GM23338 (cell line): ENCODE measurements at regions not wholly inside any gene's neighbourhood (a gene's known extent, or its start where the extent isn't known, plus 50 kb on each side); places are given as distances from the start of the nearest gene placed in this dataset.

ENCODE experiments used
- ATAC-seq: fragments of 200-7000 bp; cut with Tn5 transposase; 3 replicates; pipeline ENCODE4 v1.9.1; 2020
- DNase-seq: peaks from one replicate; pipeline ENCODE4 v3.0.0-alpha.2; 2015; ENCODE audit warnings: low spot score
- H2AFZ ChIP-seq: fragments of 200-600 bp; sonication (generic); 2 replicates; pipeline ENCODE4 v1.8.0; 2016; ENCODE audit warnings: antibody characterized with exemption, mild to moderate bottlenecking, moderate library complexity
- H3F3A ChIP-seq: fragments of 200-600 bp; sonication (generic); replicated peaks from 2 replicates; pipeline ENCODE4 v1.8.0; 2017; ENCODE audit warnings: antibody characterized with exemption, mixed run types, low read depth
- H3K27ac ChIP-seq: fragments of 200-600 bp; sonication (generic); 2 replicates; pipeline ENCODE4 v1.6.1; 2016; ENCODE audit warnings: low read depth
- H3K27me3 ChIP-seq: fragments of 200-600 bp; sonication (generic); 2 replicates; pipeline ENCODE4 v1.8.0; 2016; ENCODE audit warnings: mild to moderate bottlenecking, mixed run types, moderate library complexity; ENCODE audit not compliant: insufficient read depth
- H3K36me3 ChIP-seq: fragments of 200-600 bp; sonication (generic); 2 replicates; pipeline ENCODE4 v1.8.0; 2016; ENCODE audit warnings: mild to moderate bottlenecking; ENCODE audit not compliant: insufficient read depth
- H3K4me1 ChIP-seq: fragments of 200-600 bp; sonication (generic); 2 replicates; pipeline ENCODE4 v1.8.0; 2016; ENCODE audit warnings: mild to moderate bottlenecking, moderate library complexity; ENCODE audit not compliant: insufficient read depth
- H3K4me2 ChIP-seq: fragments of 200-600 bp; sonication (generic); 2 replicates; pipeline ENCODE4 v1.7.1; 2017; ENCODE audit warnings: mixed run types
- H3K4me3 ChIP-seq: fragments of 200-600 bp; sonication (generic); 2 replicates; pipeline ENCODE4 v1.6.1; 2016; ENCODE audit warnings: mixed run types
- H3K79me2 ChIP-seq: fragments of 200-600 bp; sonication (generic); replicated peaks from 2 replicates; pipeline ENCODE4 v1.8.0; 2017; ENCODE audit warnings: mild to moderate bottlenecking; ENCODE audit not compliant: insufficient read depth
- H3K9me2 ChIP-seq: fragments of 200-600 bp; sonication (generic); 2 replicates; pipeline ENCODE4 v1.8.0; 2017; ENCODE audit not compliant: insufficient read depth
- H4K20me1 ChIP-seq: fragments of 200-600 bp; sonication (generic); replicated peaks from 2 replicates; pipeline ENCODE4 v1.8.0; 2017; ENCODE audit warnings: mild to moderate bottlenecking; ENCODE audit not compliant: insufficient read depth
- H3K27ac Mint-ChIP-seq: 2 replicates; pipeline ENCODE4 v1.8.0; 2020; ENCODE audit warnings: inconsistent platforms, mild to moderate bottlenecking, moderate library complexity, mixed read lengths
- H3K27me3 Mint-ChIP-seq: 3 replicates; pipeline ENCODE4 v1.8.0; 2022; ENCODE audit warnings: low read depth, mild to moderate bottlenecking, moderate library complexity, mixed read lengths, inconsistent platforms; ENCODE audit not compliant: insufficient read depth, poor library complexity
- H3K36me3 Mint-ChIP-seq: 3 replicates; pipeline ENCODE4 v1.8.0; 2021; ENCODE audit warnings: low read depth, mild to moderate bottlenecking, inconsistent platforms, moderate library complexity, mixed read lengths
- H3K4me1 Mint-ChIP-seq: 3 replicates; pipeline ENCODE4 v1.8.0; 2020; ENCODE audit warnings: mild to moderate bottlenecking, inconsistent platforms, mixed read lengths
- H3K4me3 Mint-ChIP-seq: 3 replicates; pipeline ENCODE4 v1.8.0; 2021; ENCODE audit warnings: moderate library complexity, mild to moderate bottlenecking, inconsistent platforms, mixed read lengths
- H3K9me3 Mint-ChIP-seq: 3 replicates; pipeline ENCODE4 v1.8.0; 2020; ENCODE audit warnings: moderate library complexity, mild to moderate bottlenecking, inconsistent platforms, mixed read lengths
- CTCF ChIP-seq, 2 experiments: fragments of 200-600 bp in 1 of 2; sonication (generic) in 1 of 2; conservative IDR thresholded peaks; 2 replicates each; pipeline versions ENCODE4 v1.5.1 to v1.6.1; 2016 to 2017; ENCODE audit warnings: antibody characterized with exemption in 2 of 2, low read depth in 2 of 2, mild to moderate bottlenecking in 2 of 2, moderate library complexity in 1 of 2
- EZH2 ChIP-seq: fragments of 200-600 bp; sonication (generic); IDR thresholded peaks from one replicate; pipeline ENCODE4 v1.8.0; 2017; ENCODE audit warnings: antibody characterized with exemption, mild to moderate bottlenecking, low read depth; ENCODE audit not compliant: unreplicated experiment
- EZH2phosphoT487 ChIP-seq: fragments of 200-600 bp; sonication (generic); IDR thresholded peaks from one replicate; pipeline ENCODE4 v1.8.1; 2018; ENCODE audit warnings: antibody characterized with exemption; ENCODE audit not compliant: unreplicated experiment
- JUNB ChIP-seq: IDR thresholded peaks from one replicate; pipeline ENCODE4 v1.6.1; 2016; ENCODE audit warnings: antibody characterized with exemption; ENCODE audit not compliant: unreplicated experiment
- POLR2AphosphoS5 ChIP-seq: IDR thresholded peaks from 2 replicates; pipeline ENCODE4 v1.6.1; 2016; ENCODE audit warnings: antibody characterized with exemption, low read depth
- REST ChIP-seq: IDR thresholded peaks from one replicate; pipeline ENCODE4 v1.6.1; 2018; ENCODE audit warnings: antibody characterized with exemption; ENCODE audit not compliant: unreplicated experiment
- STAT1 ChIP-seq: IDR thresholded peaks from one replicate; pipeline ENCODE4 v1.6.1; 2016; ENCODE audit warnings: antibody characterized with exemption; ENCODE audit not compliant: unreplicated experiment
- ZNF114 ChIP-seq: fragments of 250-450 bp; sonication (Bioruptor Pico); IDR thresholded peaks from 2 replicates; pipeline ENCODE4 v1.5.0; 2020; ENCODE audit warnings: mild to moderate bottlenecking, moderate library complexity
- ZNF462 ChIP-seq: fragments of 250-450 bp; sonication (Bioruptor Pico); IDR thresholded peaks from 2 replicates; pipeline ENCODE4 v1.5.0; 2020; ENCODE audit warnings: mild to moderate bottlenecking, moderate library complexity

DNA sequence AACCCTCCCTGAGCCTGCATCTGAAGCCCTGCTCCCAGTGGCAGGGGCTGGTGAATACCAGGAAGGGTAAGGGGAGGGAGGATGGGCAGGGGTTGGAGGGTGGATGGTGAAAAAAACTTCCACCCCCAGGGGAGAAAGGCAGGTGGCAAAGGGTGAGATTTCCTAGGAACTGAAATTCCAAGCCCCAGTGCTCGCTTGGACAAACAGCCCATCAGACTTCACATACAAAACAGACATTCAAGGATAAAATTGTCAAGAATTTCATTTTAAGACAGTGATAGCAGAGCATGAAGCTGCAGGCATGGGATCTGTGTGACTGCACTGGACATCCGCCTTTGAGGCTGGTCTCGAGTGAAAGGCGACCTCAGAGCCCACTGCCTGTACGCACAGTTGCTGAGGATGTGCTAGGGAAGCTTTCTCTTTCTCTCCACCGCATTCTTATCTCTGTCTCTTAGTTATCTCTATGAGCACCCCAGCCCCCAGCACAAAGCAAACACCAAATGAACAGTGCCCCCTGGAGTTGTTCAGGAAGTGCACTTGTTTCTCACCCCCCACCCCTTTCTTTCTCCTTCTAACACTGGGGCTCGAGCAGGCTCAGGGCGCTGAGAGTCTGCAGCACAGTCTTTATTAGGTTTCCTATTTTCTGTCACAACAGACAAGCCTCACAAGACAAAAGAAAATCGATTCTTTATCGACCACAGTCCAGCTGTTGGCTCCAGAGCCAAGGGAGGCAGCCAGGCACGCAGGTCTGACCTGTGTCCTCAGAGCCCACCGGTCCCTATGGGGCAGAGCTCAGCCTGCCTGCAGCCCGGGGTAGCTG, 237.3 kb upstream of the NCAM1 start:
- Histone ChIP-seq H3K4me1 (no peaks in the 10 kb centered on the region), H4K20me1 (no peaks in the 10 kb centered on the region), H3K4me3 (no peak overlapping the region), H3K27ac (no peak overlapping the region), H2AFZ (no peak overlapping the region), H3K36me3 (no peaks in the 10 kb centered on the region), H3F3A (no peaks in the 10 kb centered on the region), H3K9me2 (peaks cover 10% of the 10 kb centered on the region; the same call in 1 of the 2 replicates), H3K27me3 (no peaks in the 10 kb centered on the region), H3K4me2 (no peak overlapping the region), H3K79me2 (no peaks in the 10 kb centered on the region)
- peaks cover 1% of the 10 kb centered on the region for H3K27me3 Mint-ChIP-seq
- H3K4me1 Mint-ChIP-seq, result no peaks in the 10 kb centered on the region; the same call in 2 of the 3 replicates
- no peaks in the 10 kb centered on the region; the same call in 2 of the 3 replicates for H3K9me3 Mint-ChIP-seq
- H3K36me3 Mint-ChIP-seq, result no peaks in the 10 kb centered on the region
- H3K4me3 Mint-ChIP-seq, result no peak overlapping the region
- DNase-seq (no peak), ATAC-seq (no peak)
- TF ChIP-seq STAT1 (no peak), EZH2 (no peak), ZNF114 (CRISPR knock-in tag) (no peak), CTCF (conservative IDR thresholded peaks at IDR 0.05; ENCODE audit: low read depth in 2 of 2) (0 out of 4 replicates have a peak, but pooled peaks of 1 of the 2 experiments have one; percentile 25), EZH2phosphoT487 (no peak), JUNB (no peak), REST (no peak), POLR2AphosphoS5 (no peak)
- H3K27ac Mint-ChIP-seq, result no peak overlapping the region

GRCh38 chr11:112724496-112724790, 236.8 kb upstream of the NCAM1 start:
- Mint-ChIP-seq H3K27me3 (peaks cover 1% of the 10 kb centered on the region), H3K27ac (no peak overlapping the region), H3K36me3 (no peaks in the 10 kb centered on the region), H3K4me3 (no peak overlapping the region), H3K9me3 (no peaks in the 10 kb centered on the region; the same call in 2 of the 3 replicates), H3K4me1 (no peaks in the 10 kb centered on the region; the same call in 2 of the 3 replicates)
- Histone ChIP-seq H3F3A (no peaks in the 10 kb centered on the region), H3K4me3 (no peak overlapping the region), H3K4me1 (no peaks in the 10 kb centered on the region), H3K36me3 (no peaks in the 10 kb centered on the region), H3K4me2 (no peak overlapping the region), H3K27me3 (no peaks in the 10 kb centered on the region), H3K79me2 (no peaks in the 10 kb centered on the region), H2AFZ (no peak overlapping the region), H4K20me1 (no peaks in the 10 kb centered on the region), H3K9me2 (peaks cover 9% of the 10 kb centered on the region; the same call in 1 of the 2 replicates), H3K27ac (no peak overlapping the region)
- ATAC-seq (no peak), DNase-seq (no peak)
- TF ChIP-seq POLR2AphosphoS5 (no peak), ZNF462 (CRISPR knock-in tag) (no peak)
